NCI-H510A (cell line): ENCODE measurements at regions not wholly inside any gene's neighbourhood (a gene's known extent, or its start where the extent isn't known, plus 50 kb on each side); places are given as distances from the start of the nearest gene placed in this dataset.

ENCODE experiments used
- DNase-seq: peaks from one replicate; lab custom pipeline; 2025; lab: John Stamatoyannopoulos, UW

- no peak for DNase-seq
Observed at GRCh38 chr6:148211777-148212324, 130.8 kb upstream of the SASH1 start.

GRCh38 chr6:148212366-148212765 lies 130.3 kb upstream of the SASH1 start:
- no peak for DNase-seq

GRCh38 chr6:148213366-148213765 lies 129.3 kb upstream of the SASH1 start:
- DNase-seq = no peak

- no peak for DNase-seq
Observed at GRCh38 chr6:148214667-148215066, 128.0 kb upstream of the SASH1 start.

GRCh38 chr6:148217051-148217450 lies 125.6 kb upstream of the SASH1 start:
- DNase-seq = no peak

GRCh38 chr6:148217921-148218320 lies 124.7 kb upstream of the SASH1 start:
- no peak for DNase-seq

- no peak for DNase-seq
Observed at GRCh38 chr6:148218542-148219258, 123.9 kb upstream of the SASH1 start.

GRCh38 chr6:148221196-148221979 lies 121.2 kb upstream of the SASH1 start:
- DNase-seq = no peak

GRCh38 chr6:148222376-148222775 lies 120.3 kb upstream of the SASH1 start:
- no peak for DNase-seq

GRCh38 chr6:148222846-148223245 lies 119.8 kb upstream of the SASH1 start:
- DNase-seq = no peak

- DNase-seq = no peak
Observed at GRCh38 chr6:148223424-148223842, 119.2 kb upstream of the SASH1 start.

GRCh38 chr6:148225871-148226270 lies 116.8 kb upstream of the SASH1 start:
- DNase-seq = no peak

- no peak for DNase-seq
Observed at GRCh38 chr6:148226284-148226683, 116.4 kb upstream of the SASH1 start.

- no peak for DNase-seq
Observed at GRCh38 chr6:148231572-148231971, 111.1 kb upstream of the SASH1 start.

- DNase-seq = no peak
Observed at GRCh38 chr6:148235446-148235845, 107.2 kb upstream of the SASH1 start.

GRCh38 chr6:148238713-148239112 lies 103.9 kb upstream of the SASH1 start:
- DNase-seq = no peak

- DNase-seq = no peak
Observed at GRCh38 chr6:148239215-148239614, 103.4 kb upstream of the SASH1 start.

- no peak for DNase-seq
Observed at GRCh38 chr6:148239801-148240460, 102.7 kb upstream of the SASH1 start.

- DNase-seq = no peak
Observed at GRCh38 chr6:148240461-148240840, 102.2 kb upstream of the SASH1 start.

GRCh38 chr6:148240861-148241477 lies 101.7 kb upstream of the SASH1 start:
- DNase-seq = no peak

- no peak for DNase-seq
Observed at GRCh38 chr6:148242180-148242579, 100.5 kb upstream of the SASH1 start.

- DNase-seq = no peak
Observed at GRCh38 chr6:148244217-148244935, 98.3 kb upstream of the SASH1 start.
